HCT116 (cell line): ENCODE measurements at regions not wholly inside any gene's neighbourhood (a gene's known extent, or its start where the extent isn't known, plus 50 kb on each side); places are given as distances from the start of the nearest gene placed in this dataset.

Experiments used
- EZH2phosphoT487 ChIP-seq: fragments of 200-600 bp; IDR thresholded peaks from 2 replicates; pipeline ENCODE4 v1.6.1; 2018; ENCODE audit warnings: antibody characterized with exemption, borderline replicate concordance
- POLR2A ChIP-seq: IDR thresholded peaks from 2 replicates; pipeline ENCODE4 v1.7.0; 2011; ENCODE audit warnings: borderline replicate concordance; ENCODE audit not compliant: insufficient read depth, insufficient read length; ENCODE audit errors: extremely low read depth
- RAD21 ChIP-seq: IDR thresholded peaks from 2 replicates; pipeline ENCODE4 v1.6.1; 2012; ENCODE audit warnings: low read depth, mild to moderate bottlenecking
- SRF ChIP-seq: IDR thresholded peaks from 2 replicates; pipeline ENCODE4 v1.6.1; 2012; ENCODE audit warnings: low read depth
- ZFX ChIP-seq: fragments of 450-650 bp; IDR thresholded peaks from 2 replicates; pipeline ENCODE4 v1.6.1; 2017
- TF ChIP-seq, protein P1 (sequence below), 3 experiments: fragments of 200-600 bp in 1 of 3; sonication (generic) in 1 of 3; IDR thresholded peaks in 2 of 3; conservative IDR thresholded peaks in 1 of 3; 2 replicates each; pipeline ENCODE4 v1.5.1; 2012 to 2017; ENCODE audit warnings: low read depth in 2 of 3, low read length in 2 of 3, antibody characterized with exemption in 1 of 3, borderline replicate concordance in 1 of 3, control low read depth in 1 of 3, mild to moderate bottlenecking in 1 of 3, mixed read lengths in 1 of 3, mixed run types in 1 of 3, moderate library complexity in 1 of 3; ENCODE audit not compliant: insufficient read depth in 1 of 3

DNA sequence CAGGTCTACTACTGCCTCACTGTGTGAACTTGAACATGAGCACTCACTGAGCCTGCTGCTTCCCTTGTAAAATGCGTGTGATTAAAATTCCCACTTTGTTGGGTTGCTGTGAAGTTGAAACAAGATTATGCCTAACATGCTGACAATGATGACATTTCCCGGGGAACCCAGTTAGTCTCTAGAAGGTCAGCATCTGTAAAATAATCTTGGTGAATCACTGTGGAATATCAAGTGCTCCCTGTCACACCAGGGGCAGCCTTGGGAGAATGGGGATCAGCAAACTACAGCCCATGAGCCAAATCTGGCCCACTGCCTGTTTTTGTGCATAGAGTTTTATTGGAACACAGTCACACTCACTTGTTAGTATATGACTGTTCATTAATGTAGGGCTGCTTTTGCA lies 335.2 kb downstream of the MIAT start:
- TF ChIP-seq SRF = no peak
- TF ChIP-seq ZFX = no peak
- TF ChIP-seq, protein P1, sequence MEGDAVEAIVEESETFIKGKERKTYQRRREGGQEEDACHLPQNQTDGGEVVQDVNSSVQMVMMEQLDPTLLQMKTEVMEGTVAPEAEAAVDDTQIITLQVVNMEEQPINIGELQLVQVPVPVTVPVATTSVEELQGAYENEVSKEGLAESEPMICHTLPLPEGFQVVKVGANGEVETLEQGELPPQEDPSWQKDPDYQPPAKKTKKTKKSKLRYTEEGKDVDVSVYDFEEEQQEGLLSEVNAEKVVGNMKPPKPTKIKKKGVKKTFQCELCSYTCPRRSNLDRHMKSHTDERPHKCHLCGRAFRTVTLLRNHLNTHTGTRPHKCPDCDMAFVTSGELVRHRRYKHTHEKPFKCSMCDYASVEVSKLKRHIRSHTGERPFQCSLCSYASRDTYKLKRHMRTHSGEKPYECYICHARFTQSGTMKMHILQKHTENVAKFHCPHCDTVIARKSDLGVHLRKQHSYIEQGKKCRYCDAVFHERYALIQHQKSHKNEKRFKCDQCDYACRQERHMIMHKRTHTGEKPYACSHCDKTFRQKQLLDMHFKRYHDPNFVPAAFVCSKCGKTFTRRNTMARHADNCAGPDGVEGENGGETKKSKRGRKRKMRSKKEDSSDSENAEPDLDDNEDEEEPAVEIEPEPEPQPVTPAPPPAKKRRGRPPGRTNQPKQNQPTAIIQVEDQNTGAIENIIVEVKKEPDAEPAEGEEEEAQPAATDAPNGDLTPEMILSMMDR (IDR thresholded peaks at IDR 0.05 in 2 of 3, conservative IDR thresholded peaks at IDR 0.05 in 1 of 3; ENCODE audit: borderline replicate concordance in 1 of 3, insufficient read depth in 1 of 3, low read depth in 2 of 3, low read length in 2 of 3) = no peak
- TF ChIP-seq EZH2phosphoT487 = no peak
- TF ChIP-seq RAD21 = no peak
- TF ChIP-seq POLR2A = no peak
